Left lung (tissue), 4 donors: ENCODE measurements at regions not wholly inside any gene's neighbourhood (a gene's known extent, or its start where the extent isn't known, plus 50 kb on each side); places are given as distances from the start of the nearest gene placed in this dataset.
"Not testable (repeated sequence)": the region's sequence is repeated elsewhere in the genome, so short reads cannot be mapped to it uniquely, and the experiment has no call there.

Experiments
- ATAC-seq: fragments of 200-7000 bp; cut with Tn5 transposase; one replicate; pipeline ENCODE4 v1.9.1; 2020; ENCODE audit warnings: moderate library complexity
- DNase-seq, 4 donors: peaks; one replicate each; pipeline ENCODE4 v3.0.0-alpha.2; 2013 to 2020
- H3K27ac ChIP-seq, 2 donors: fragments of 200-600 bp; sonication (generic) in 1 of 2; one replicate each; pipeline versions ENCODE4 v1.5.0 to v1.8.0; 2020 to 2021
- H3K27me3 ChIP-seq, 2 donors: fragments of 200-600 bp; sonication (generic) in 1 of 2; one replicate each; pipeline versions ENCODE4 v1.5.0 to v1.8.0; 2020 to 2021
- H3K36me3 ChIP-seq, 2 donors: fragments of 200-600 bp; sonication (generic) in 1 of 2; one replicate each; pipeline versions ENCODE4 v1.5.0 to v1.8.0; 2020 to 2021
- H3K4me1 ChIP-seq, 2 donors: fragments of 200-600 bp; one replicate each; pipeline ENCODE4 v1.8.0; 2021
- H3K4me3 ChIP-seq, 2 donors: fragments of 200-600 bp; sonication (generic) in 1 of 2; one replicate each; pipeline versions ENCODE4 v1.5.0 to v1.8.0; 2020 to 2021; ENCODE audit warnings: mild to moderate bottlenecking in 1 of 2
- H3K9me3 ChIP-seq, 2 donors: fragments of 200-600 bp; sonication (generic) in 1 of 2; one replicate each; pipeline versions ENCODE4 v1.5.0 to v1.8.0; 2020 to 2021
- intact Hi-C, 2 donors: fragments of 100-400 bp; cut with DNase I; formaldehyde crosslinking; loops; one replicate each; pipeline versions ENCODE4 v1.11.2 to v1.14.2; 2022
- TF ChIP-seq, protein P1 (sequence below), 2 donors: fragments of 200-600 bp; sonication (generic) in 1 of 2; IDR thresholded peaks; one replicate each; pipeline versions ENCODE4 v1.5.0 to v1.8.0; 2021; ENCODE audit warnings: antibody characterized with exemption in 2 of 2
- donor health status: DM: no; HTN: yes; CAD: no.
- donor health status: DM: no; HTN: no; CAD: no.

DNA sequence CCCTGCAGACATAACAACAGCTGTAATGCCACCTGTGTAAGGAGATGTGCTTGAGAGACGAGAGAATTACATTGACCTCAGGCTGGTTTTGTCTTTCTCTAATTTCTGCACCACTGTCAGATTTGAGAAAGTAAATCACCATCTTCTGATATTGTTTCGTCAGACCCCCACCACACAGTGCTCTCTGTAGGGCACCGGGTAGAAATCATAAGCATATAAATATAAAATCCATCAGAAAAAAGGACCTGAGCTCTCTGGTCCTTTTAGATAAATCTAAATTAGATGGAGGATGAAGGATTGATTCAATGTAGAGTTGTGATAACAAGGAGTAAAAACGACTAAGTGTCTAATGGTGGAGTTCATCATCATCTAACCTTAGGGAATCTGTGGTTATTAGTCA is 1981.0 kb upstream of the PRR20A start:
- DNase-seq (no peak), ATAC-seq (no peak)
- Histone ChIP-seq H3K36me3 (no peaks in the 10 kb centered on the region), H3K4me1 (no peaks in the 10 kb centered on the region), H3K9me3 (peaks cover 0 to 10% of the 10 kb centered on the region in 2 donors), H3K4me3 (no peak overlapping the region), H3K27me3 (no peaks in the 10 kb centered on the region), H3K27ac (no peak overlapping the region)
- TF ChIP-seq, protein P1, sequence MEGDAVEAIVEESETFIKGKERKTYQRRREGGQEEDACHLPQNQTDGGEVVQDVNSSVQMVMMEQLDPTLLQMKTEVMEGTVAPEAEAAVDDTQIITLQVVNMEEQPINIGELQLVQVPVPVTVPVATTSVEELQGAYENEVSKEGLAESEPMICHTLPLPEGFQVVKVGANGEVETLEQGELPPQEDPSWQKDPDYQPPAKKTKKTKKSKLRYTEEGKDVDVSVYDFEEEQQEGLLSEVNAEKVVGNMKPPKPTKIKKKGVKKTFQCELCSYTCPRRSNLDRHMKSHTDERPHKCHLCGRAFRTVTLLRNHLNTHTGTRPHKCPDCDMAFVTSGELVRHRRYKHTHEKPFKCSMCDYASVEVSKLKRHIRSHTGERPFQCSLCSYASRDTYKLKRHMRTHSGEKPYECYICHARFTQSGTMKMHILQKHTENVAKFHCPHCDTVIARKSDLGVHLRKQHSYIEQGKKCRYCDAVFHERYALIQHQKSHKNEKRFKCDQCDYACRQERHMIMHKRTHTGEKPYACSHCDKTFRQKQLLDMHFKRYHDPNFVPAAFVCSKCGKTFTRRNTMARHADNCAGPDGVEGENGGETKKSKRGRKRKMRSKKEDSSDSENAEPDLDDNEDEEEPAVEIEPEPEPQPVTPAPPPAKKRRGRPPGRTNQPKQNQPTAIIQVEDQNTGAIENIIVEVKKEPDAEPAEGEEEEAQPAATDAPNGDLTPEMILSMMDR (IDR thresholded peaks at IDR 0.05): no peak
- intact Hi-C loops: no loop called here

DNA sequence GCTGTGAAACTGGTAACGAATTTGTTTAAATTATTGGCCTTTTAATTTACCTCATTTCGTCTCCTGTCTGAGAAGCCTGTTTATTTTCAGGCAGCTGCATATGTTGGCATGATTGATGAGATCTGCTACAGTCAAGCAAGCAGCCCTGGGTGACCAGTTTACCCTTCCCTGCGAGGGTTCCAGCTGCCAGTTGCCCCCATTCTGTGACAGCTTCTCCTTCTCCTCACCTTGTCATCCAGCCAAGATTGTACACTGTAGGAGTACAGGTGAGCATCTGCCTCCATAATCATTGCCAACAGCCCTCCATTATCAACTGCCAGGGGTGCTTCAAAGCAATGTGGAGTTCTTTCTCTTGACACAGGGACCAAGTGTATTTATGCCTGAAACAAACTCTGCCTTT is 1979.9 kb upstream of the PRR20A start:
- no peak for ATAC-seq
- TF ChIP-seq, protein P1 (IDR thresholded peaks at IDR 0.05): no peak
- intact Hi-C loops: no loop called here
- no peak for DNase-seq
- Histone ChIP-seq H3K4me3 (no peak overlapping the region), H3K27ac (no peak overlapping the region), H3K4me1 (no peaks in the 10 kb centered on the region), H3K9me3 (peaks cover 0 to 20% of the 10 kb centered on the region in 2 donors), H3K27me3 (no peaks in the 10 kb centered on the region), H3K36me3 (no peaks in the 10 kb centered on the region)

DNA sequence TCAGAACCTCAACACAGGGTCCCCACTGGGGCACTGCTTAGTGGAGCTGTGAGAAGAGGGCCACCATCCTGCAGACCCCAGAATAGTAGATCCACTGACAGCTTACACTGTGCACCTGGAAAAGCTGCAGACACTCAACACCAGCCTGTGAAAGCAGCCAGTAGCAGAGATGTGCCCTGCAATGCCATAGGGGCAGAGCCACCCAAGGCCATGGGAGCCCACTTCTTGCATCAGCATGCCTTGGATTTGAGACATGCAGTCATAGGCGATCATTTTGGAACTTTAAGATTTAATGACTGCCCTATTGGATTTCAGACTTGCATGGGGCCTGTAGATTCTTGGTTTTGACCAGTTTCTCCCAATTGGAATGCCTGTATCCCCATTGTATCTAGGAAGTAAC is 1962.1 kb upstream of the PRR20A start:
- H3K27ac ChIP-seq, intact Hi-C loops, ATAC-seq, H3K36me3 ChIP-seq, H3K4me3 ChIP-seq, H3K27me3 ChIP-seq, H3K4me1 ChIP-seq: not testable (repeated sequence)
- peak in 1 of 4 donors; percentile 3 for DNase-seq
- peaks cover 0 to 16% of the 10 kb centered on the region in 2 donors for H3K9me3 ChIP-seq

DNA sequence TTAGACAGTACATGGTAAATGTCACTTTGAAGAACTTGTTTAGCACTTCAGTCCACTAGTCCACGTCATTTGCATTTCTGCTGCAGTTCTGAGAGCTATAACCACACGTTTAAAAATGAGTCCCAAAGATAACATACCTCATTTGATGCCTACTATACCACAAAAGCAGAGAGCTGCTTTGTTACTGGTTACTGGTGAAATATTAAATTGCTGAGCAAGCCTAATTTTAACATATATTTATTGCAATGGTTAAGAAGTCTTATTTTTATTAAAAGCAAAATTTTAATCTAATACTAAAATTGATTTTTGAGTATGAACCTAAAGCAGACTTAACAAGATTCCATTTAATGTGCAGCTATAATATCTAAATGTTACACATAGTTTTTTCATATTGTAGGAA is 1949.7 kb upstream of the PRR20A start:
- Histone ChIP-seq H3K27me3 (no peaks in the 10 kb centered on the region), H3K27ac (no peak overlapping the region), H3K36me3 (no peaks in the 10 kb centered on the region), H3K4me3 (no peak overlapping the region), H3K4me1 (no peaks in the 10 kb centered on the region), H3K9me3 (peaks cover 0 to 4% of the 10 kb centered on the region in 2 donors)
- TF ChIP-seq, protein P1 (IDR thresholded peaks at IDR 0.05): no peak
- ATAC-seq (no peak), DNase-seq (no peak)
- intact Hi-C loops: no loop called here

DNA sequence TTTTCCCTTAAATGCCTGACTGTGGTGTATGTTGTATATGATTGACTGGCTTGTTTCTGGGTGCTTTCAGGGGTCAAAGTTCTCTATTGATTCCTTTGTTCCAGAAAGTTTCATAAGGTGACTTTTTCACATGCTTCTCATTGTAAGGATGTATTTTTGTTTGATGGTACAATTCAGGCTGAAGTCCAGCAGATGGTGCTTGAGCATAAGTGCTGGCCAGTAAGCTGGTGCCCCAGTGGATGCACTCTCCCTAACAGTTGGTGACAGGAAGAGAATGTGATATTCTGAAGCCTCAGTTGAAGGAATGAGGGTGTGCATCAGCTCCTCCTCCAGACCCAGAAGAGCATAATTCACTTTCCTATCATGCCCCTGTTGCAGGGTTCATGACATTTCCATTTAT is 1941.6 kb upstream of the PRR20A start:
- intact Hi-C loops: no loop called here
- no peaks in the 10 kb centered on the region for H3K27me3 ChIP-seq

More for the DNA sequence above, 1941.6 kb upstream of the PRR20A start:
- no peak overlapping the region for H3K4me3 ChIP-seq
- H3K9me3 ChIP-seq: peaks cover 0 to 15% of the 10 kb centered on the region in 2 donors
- TF ChIP-seq, protein P1 (IDR thresholded peaks at IDR 0.05): no peak
- H3K36me3 ChIP-seq: no peaks in the 10 kb centered on the region
- no peak overlapping the region for H3K27ac ChIP-seq
- H3K4me1 ChIP-seq: no peaks in the 10 kb centered on the region
- DNase-seq: peak in 1 of 4 donors; percentile 6
- no peak for ATAC-seq
